Activated gamma-delta T cell treated with anti-CD3 and anti-CD28 coated beads, Interleukin-2, amount 50 U/mL, for 16 hours (primary cell): ENCODE measurements at regions not wholly inside any gene's neighbourhood (a gene's known extent, or its start where the extent isn't known, plus 50 kb on each side); places are given as distances from the start of the nearest gene placed in this dataset.
"Not testable (repeated sequence)": the region's sequence is repeated elsewhere in the genome, so short reads cannot be mapped to it uniquely, and the experiment has no call there.

ENCODE experiments used
- DNase-seq: peaks from one replicate; pipeline ENCODE4 v3.0.0-alpha.2; 2020; ENCODE audit warnings: low read depth

- DNase-seq, result no peak
Observed at GRCh38 chr1:228668553-228669241, 66.6 kb upstream of the RHOU start.

- DNase-seq, result no peak
Observed at GRCh38 chr1:228669242-228669585, 66.1 kb upstream of the RHOU start.

GRCh38 chr1:228681076-228681565 is 54.2 kb upstream of the RHOU start:
- DNase-seq, result not testable (repeated sequence)

- no peak for DNase-seq
Observed at GRCh38 chr1:228683428-228683827, 51.9 kb upstream of the RHOU start.

- DNase-seq, result no peak
Observed at GRCh38 chr1:228684607-228685006, 50.7 kb upstream of the RHOU start.

- DNase-seq, result no peak
Observed at GRCh38 chr1:228685081-228685660, 50.1 kb upstream of the RHOU start.
